ENCODE measurements at regions not wholly inside any gene's neighbourhood (a gene's known extent, or its start where the extent isn't known, plus 50 kb on each side); places are given as distances from the start of the nearest gene placed in this dataset.
"Not testable (repeated sequence)": the region's sequence is repeated elsewhere in the genome, so short reads cannot be mapped to it uniquely, and the experiment has no call there.

DNA sequence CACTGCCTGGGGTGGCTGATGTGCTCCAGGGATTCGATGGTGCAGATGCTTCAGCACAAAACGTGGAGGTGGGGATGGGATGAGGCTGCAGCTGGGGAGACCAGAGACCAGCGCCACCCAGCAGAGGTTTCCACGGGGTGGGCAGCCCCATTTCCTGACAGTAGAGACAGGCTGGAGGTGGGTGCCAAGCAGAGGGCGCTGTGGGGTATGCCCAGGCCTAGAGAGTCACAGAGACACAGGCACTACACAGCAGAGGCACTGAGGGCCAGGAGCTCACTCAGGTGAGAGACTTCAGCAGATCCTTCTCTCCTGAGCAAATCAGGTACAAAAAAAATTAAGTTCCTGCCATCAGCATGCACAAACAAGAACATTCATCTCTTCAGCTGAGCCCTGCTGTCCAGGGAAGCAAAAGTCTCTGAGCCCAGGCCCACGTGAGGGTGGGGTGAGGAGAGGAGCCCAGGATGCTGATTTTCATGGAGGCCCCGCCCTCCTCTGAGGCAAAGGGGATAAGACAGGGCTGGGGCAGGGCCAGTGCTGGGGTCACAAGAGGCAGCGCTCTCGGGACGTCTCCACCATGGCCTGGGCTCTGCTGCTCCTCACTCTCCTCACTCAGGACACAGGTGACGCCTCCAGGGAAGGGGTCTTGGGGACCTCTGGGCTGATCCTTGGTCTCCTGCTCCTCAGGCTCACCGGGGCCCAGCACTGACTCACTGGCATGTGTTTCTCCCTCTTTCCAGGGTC lies 53.1 kb downstream of the GGTLC2 start:
- Mint-ChIP-seq H3K4me3 (no peak overlapping the region), H3K9me3 (no peaks in the 10 kb centered on the region), H3K27ac (no peak overlapping the region), H3K36me3 (no peaks in the 10 kb centered on the region), H3K4me1 (peaks cover 6% of the 10 kb centered on the region)
- no peak for ATAC-seq
- no peak for DNase-seq (ENCODE audit: low spot score in 2 of 2)

DNA sequence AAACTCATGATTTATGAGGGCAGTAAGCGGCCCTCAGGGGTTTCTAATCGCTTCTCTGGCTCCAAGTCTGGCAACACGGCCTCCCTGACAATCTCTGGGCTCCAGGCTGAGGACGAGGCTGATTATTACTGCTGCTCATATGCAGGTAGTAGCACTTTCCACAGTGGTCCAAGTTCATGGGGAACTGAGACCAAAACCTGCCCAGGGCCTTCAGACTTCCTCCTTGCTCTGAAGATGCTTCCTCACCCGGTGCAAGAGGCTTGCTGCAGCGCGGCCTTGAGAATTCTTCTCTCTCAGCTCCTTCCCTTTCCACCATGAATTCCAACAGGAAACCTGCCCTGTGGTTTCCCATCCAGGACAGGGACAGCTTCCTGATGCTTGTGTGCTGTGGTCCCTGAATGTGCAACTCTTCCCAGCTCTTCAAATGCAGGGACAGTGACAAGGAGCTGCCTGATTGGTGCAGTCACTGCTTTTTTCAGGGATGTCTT lies 53.9 kb downstream of the GGTLC2 start:
- Mint-ChIP-seq H3K9me3 (no peaks in the 10 kb centered on the region), H3K36me3 (no peaks in the 10 kb centered on the region), H3K4me3 (no peak overlapping the region), H3K27ac (peak overlapping the region; percentile 20), H3K4me1 (peaks cover 2% of the 10 kb centered on the region)
- ATAC-seq (no peak), DNase-seq (ENCODE audit: low spot score in 2 of 2) (no peak)

DNA sequence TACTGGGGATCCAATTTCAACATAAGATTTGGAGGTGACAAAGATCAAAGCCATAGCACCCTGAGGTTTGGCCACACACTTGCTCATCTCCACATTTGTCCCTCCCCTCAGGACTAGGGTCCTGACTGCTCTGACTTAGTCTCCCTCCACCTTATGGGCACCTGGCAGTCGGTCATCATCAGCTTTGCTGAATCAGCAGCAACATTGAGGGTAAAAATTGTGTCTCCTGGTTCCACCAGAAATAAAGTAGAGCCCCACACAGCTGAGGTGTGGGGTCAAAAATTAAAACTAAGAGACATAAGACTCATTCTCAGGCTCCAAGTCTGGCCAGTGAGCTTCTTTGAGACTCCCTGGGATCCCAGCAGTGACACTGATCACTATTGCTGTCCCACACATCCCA lies 56.2 kb downstream of the GGTLC2 start:
- H3K4me3 Mint-ChIP-seq = no peak overlapping the region
- H3K27ac Mint-ChIP-seq = no peak overlapping the region
- DNase-seq (ENCODE audit: low spot score in 2 of 2) (no peak), ATAC-seq (no peak)
- H3K36me3 Mint-ChIP-seq = no peaks in the 10 kb centered on the region
- no peaks in the 10 kb centered on the region for H3K4me1 Mint-ChIP-seq
- no peaks in the 10 kb centered on the region for H3K9me3 Mint-ChIP-seq

DNA sequence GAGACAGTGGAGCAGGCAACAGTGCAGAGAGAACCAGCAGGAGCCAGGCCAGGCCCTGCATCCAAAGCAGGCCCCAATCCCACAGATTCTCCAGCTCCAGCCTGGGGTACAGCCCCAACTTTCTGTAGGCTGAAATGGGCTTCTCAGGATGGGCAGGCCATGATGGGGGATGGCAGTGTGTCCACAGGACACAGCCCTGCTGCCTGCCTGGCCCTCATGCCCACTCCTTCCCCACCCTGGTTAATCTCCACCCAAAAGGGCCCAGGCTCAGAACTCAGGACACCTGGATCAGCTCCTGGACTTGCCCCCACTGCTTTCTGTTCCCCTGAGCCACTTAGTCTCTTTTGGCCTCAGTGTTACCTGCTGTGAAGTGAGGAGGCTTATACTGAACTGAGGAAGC lies 57.1 kb downstream of the GGTLC2 start:
- ATAC-seq = not testable (repeated sequence)

DNA sequence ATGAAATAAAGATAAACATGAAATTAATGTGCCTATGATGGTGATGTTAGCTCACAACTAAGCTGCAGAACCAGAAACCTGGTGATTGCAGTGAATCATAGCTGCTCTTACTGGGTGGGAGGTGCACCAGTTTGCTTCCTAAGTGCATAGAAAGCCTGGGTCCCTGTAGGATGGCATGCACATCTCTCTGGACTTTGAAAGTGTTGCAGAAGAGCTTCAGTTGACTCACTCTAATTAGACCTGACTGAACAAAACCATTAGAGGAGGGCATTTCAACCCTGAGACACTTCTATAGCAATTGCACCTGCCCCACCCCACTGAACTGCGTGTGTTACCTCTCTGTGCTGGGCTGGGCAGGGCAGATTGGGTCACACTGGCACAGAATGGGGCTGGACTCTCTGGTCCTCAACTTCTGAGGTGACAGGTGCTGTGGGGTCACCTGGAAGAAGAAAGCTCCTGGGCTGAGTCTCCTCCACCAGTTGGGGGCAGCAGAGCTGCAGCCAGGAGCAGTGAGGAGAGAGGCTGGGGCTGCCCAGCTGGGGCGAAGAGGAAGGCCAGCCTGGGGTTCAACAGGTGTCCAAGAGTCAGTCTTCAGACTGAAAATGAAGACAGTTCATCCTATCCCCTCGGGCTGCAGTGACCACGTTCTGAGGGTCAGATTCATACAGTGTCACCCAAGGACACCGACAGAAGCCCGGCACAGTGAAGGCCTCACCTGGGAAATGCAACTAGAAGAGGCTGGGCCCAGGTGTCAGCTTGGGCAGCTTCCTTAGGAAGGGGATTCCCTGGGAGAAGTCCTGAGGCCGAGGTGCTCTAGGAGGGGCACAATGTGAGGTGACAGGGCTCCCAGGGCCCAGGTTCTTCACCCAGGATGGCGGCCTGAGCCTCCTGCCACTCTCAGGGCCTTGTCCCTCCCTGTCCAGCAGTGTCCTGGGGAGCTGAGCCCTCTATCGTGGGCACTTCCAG lies 58.1 kb downstream of the GGTLC2 start:
- Mint-ChIP-seq H3K36me3 (no peaks in the 10 kb centered on the region), H3K9me3 (no peaks in the 10 kb centered on the region), H3K27ac (no peak overlapping the region), H3K4me3 (no peak overlapping the region), H3K4me1 (no peaks in the 10 kb centered on the region)
- no peak for DNase-seq (ENCODE audit: low spot score in 2 of 2)
- ATAC-seq = no peak

More for the DNA sequence above, 57.1 kb downstream of the GGTLC2 start:
- DNase-seq (ENCODE audit: low spot score in 2 of 2); H3K4me1 Mint-ChIP-seq; H3K36me3 Mint-ChIP-seq; H3K4me3 Mint-ChIP-seq; H3K27ac Mint-ChIP-seq; H3K9me3 Mint-ChIP-seq: not testable (repeated sequence)

DNA sequence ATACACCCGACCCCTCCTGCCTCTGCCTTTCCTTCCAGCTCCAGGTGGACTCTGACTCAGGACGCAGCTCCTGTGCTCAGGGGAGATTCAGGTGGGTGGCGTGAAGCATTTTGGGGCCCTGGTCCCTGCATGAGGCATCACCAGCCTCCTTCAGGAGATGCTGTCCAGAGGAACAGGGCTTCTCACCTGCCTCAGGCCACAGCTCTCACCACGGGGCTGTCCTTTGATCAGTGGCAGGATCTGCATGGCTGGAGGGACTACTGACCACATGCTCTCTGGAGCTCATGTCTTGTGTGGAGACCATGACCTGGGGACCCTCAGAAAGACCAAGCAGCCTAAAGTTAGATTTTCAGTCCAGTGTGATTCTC lies 58.8 kb downstream of the GGTLC2 start:
- H3K4me1 Mint-ChIP-seq = no peaks in the 10 kb centered on the region
- peak overlapping the region; percentile 71 for H3K27ac Mint-ChIP-seq
- H3K4me3 Mint-ChIP-seq = no peak overlapping the region
- no peaks in the 10 kb centered on the region for H3K36me3 Mint-ChIP-seq
- ATAC-seq (no peak), DNase-seq (ENCODE audit: low spot score in 2 of 2) (no peak)
- no peaks in the 10 kb centered on the region for H3K9me3 Mint-ChIP-seq

DNA sequence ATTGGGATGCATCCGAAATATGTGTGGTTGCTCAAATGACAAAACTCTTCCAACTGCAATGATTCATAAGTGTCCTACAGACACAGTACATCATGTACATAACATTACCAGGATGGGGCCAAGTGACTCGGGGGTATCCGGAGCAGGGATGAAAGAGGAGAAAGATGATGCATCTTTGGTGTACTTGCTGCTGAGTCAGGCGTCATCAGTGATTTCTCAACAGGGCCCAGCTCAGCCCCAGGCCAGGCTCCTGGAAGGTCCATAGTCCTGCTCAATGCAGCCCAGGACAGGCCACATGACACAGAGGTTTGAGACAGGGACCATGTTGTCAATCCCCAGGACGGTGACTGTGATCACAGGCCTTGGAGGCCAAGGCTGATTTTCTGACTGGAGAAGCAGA lies 59.3 kb downstream of the GGTLC2 start:
- no peaks in the 10 kb centered on the region for H3K36me3 Mint-ChIP-seq
- H3K4me3 Mint-ChIP-seq = no peak overlapping the region
- H3K27ac Mint-ChIP-seq = peak overlapping the region; percentile 71
- no peaks in the 10 kb centered on the region for H3K9me3 Mint-ChIP-seq
- H3K4me1 Mint-ChIP-seq = no peaks in the 10 kb centered on the region
- ATAC-seq (peak; percentile 53), DNase-seq (ENCODE audit: low spot score in 2 of 2) (no peak)

DNA sequence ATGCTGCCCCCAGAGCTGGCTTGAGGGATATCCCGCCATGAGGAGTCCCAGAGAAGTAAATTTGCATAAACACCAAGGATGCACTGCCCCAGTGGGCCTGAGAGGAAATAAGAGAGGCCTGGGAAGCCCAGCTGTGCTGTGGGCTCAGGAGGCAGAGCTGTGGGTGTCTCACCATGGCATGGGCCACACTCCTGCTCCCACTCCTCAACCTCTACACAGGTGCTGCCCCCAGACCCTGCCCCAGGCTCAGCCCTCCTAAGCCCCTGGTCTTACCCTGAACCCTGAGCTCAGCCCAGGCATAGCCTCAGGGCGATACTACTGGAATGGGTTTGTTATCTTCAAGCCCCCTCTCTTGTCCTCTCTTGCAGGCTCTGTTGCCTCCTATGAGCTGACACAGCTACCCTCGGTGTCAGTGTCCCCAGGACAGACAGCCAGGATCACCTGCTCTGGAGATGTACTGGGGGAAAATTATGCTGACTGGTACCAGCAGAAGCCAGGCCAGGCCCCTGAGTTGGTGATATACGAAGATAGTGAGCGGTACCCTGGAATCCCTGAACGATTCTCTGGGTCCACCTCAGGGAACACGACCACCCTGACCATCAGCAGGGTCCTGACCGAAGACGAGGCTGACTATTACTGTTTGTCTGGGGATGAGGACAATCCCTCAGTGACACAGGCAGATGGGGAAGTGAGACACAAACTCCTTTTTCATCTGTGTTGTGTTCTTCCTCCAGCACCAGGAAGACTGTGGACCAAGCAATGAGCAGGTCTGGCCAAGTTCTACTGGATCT lies 59.9 kb downstream of the GGTLC2 start:
- no peak overlapping the region for H3K27ac Mint-ChIP-seq

DNA sequence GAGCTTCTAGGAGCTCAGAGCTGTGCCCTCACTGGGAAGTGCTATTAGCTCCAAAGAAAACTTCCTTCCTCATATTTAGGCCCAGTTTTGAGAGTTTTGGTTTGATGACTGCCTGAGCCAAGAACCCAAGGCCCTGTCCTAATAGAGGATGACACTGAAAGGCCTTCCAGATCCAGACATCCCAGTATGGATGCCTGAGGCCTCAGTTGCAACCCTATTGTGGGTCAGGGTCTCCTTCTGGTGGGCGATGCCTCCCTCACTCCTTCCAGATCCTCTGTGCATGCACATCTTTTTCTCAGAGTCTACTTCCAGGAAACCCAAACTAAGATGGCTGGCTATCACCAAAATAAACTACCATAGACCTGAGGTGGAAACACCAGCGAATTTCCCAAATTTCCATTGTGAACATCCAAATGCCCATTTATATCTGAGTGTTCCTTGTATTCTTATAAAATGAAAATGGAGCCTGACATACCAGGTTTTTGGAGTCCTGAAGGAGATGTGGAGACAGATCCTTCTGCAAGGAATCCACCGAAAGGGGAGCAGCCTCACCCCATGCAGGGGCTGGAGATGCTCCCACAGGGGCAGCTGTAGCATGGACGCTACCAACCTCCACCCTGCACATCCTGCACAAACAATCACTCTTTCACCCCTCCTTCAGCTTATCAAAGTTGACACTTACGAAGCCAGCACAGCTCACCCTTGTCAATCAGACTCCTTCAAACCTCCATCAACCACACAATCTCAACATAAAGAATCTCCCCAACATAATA lies 61.1 kb downstream of the GGTLC2 start:
- H3K4me3 Mint-ChIP-seq = no peak overlapping the region
- H3K9me3 Mint-ChIP-seq = no peaks in the 10 kb centered on the region
- DNase-seq (ENCODE audit: low spot score in 2 of 2) = no peak
- H3K36me3 Mint-ChIP-seq = no peaks in the 10 kb centered on the region
- peaks cover 4% of the 10 kb centered on the region for H3K4me1 Mint-ChIP-seq
- no peak for ATAC-seq
- H3K27ac Mint-ChIP-seq = no peak overlapping the region

More for the DNA sequence above, 59.9 kb downstream of the GGTLC2 start:
- no peak overlapping the region for H3K4me3 Mint-ChIP-seq
- DNase-seq (ENCODE audit: low spot score in 2 of 2) = no peak
- H3K9me3 Mint-ChIP-seq = no peaks in the 10 kb centered on the region
- no peaks in the 10 kb centered on the region for H3K36me3 Mint-ChIP-seq
- no peak for ATAC-seq
- H3K4me1 Mint-ChIP-seq = no peaks in the 10 kb centered on the region

DNA sequence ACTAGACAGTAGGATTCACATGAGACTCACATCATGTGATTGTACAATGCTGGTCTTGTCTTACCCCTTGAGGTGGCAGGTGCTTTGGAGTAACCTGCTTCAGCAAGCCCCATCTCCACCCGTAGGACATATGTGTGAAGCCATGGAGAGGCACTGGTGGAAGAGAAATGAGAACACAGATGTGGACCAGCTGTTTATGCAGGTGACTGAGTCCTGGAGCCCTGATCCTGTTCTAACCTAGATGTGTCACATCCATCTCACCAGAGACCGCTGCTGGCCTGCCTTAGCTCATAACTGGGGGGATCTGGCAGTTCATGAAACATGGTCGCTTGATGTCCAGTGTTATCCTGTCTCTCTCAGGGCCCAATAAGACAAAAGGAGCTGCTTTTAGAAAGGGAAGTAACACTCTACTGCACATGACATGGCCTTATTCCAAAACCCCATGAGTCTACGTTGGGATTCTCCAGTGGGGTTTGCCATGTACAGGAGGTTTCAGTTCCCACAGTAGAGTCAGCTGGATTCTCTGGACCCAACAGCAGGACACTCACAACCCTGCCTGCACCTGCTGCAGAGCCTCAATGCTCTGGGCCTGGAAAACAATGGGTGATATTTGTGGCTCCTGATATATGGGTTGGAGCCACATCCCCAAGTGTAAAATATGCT lies 62.0 kb downstream of the GGTLC2 start:
- no peaks in the 10 kb centered on the region for H3K9me3 Mint-ChIP-seq
- DNase-seq (ENCODE audit: low spot score in 2 of 2) (no peak), ATAC-seq (no peak)
- no peak overlapping the region for H3K4me3 Mint-ChIP-seq
- H3K36me3 Mint-ChIP-seq = no peaks in the 10 kb centered on the region
- no peak overlapping the region for H3K27ac Mint-ChIP-seq
- H3K4me1 Mint-ChIP-seq = peaks cover 13% of the 10 kb centered on the region

DNA sequence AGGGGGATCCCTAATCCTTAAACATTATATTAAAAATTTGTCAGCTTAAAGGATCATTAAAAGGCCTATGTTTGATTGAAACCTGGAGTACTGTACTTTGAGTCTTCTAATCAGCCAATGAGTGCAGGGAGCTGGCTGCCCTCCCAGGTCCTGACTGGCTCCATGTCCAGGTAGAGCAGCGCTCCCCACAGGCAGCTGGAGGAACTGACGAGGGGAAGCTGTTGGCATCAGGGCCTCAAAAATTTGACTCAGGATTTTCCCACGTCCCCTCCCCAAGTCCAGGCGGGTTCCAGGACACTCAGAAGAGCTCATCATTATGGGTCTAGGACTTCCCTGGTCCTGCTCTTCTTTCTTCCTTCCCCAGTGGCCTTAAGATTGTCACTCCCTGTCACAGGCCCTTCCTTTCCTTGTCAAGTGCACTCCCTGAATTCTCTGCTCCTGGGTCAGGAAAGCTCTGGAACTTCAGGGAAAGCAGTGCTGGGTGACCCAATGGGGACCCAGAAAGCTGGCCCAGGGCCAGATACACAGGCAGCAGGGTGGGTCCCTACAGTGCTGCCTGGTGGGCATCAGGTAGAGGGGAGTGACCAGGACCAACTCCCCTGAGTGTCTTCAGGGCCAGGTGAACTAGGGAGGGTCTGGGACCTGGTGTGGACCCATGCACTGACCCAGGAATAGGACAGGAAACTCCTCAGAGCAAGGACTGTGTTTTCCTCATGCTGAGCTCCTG lies 65.5 kb downstream of the GGTLC2 start:
- no peaks in the 10 kb centered on the region for H3K36me3 Mint-ChIP-seq
- DNase-seq (ENCODE audit: low spot score in 2 of 2) = no peak

DNA sequence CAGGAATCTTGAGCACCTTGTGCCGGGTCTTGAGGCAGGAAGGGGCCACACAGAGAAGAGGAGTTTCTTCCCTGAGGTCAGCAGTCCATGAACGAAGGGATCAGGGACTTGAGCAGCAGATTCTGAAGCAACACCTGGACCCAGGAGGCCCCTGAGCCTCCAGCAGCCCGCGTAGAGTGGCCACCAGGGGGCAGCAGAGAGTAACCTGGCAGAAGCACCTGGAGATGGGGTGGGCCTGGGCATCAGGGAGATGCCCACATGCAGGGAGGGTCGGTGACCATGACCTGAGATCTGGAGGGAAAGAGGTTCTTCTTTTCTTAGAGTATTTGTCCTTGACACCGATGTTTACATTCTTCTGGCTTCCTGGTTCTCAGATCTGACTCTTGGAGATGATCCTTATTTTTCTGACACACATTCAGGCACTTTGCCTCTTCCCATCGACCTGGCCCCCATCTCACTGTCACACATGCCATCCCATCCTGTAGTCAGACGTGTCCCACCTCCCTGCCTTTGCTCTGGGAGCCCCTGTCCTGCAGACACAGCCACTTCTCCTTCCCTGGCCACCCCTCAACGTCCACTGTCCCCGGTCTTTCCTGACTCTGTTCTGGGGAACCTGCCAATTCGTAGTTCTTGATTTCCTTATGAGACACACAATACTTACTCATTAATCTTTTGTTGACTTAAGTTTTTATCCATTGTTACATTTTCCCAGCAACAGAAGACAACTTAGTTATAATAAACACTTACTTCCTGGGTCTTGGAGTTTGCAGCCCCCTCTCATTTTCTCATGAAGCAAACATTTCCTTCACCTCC lies 66.5 kb downstream of the GGTLC2 start:
- H3K4me1 Mint-ChIP-seq = peaks cover 13% of the 10 kb centered on the region
- H3K27ac Mint-ChIP-seq = peak overlapping the region; percentile 52
- DNase-seq (ENCODE audit: low spot score in 2 of 2) (peak; percentile 72 to 86), ATAC-seq (peak; percentile 75)
- H3K36me3 Mint-ChIP-seq = no peaks in the 10 kb centered on the region
- H3K9me3 Mint-ChIP-seq = no peaks in the 10 kb centered on the region
- no peak overlapping the region for H3K4me3 Mint-ChIP-seq

More for the DNA sequence above, 65.5 kb downstream of the GGTLC2 start:
- Mint-ChIP-seq H3K9me3 (no peaks in the 10 kb centered on the region), H3K4me1 (peaks cover 13% of the 10 kb centered on the region), H3K27ac (no peak overlapping the region), H3K4me3 (no peak overlapping the region)
- ATAC-seq = no peak

DNA sequence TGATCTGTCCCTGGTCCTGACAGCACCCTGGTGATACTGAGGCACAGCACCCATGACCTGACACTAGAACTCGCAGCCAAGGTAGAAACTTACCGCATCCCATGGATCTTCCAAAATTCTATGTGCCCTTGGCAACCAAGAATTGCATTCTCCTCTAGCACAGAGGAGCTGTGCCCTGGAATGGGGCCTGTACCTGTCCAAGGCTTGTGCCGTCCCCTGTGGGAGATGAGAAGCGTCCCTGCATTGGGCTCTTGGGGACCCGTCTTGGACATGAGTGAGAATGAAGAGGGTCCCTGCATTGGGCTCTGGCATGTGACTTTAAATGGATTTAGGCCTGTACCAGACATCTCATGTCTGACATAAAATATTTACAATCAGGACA lies 67.1 kb downstream of the GGTLC2 start:
- H3K4me1 Mint-ChIP-seq = peaks cover 13% of the 10 kb centered on the region
- H3K27ac Mint-ChIP-seq = peak overlapping the region; percentile 52
- H3K36me3 Mint-ChIP-seq = no peaks in the 10 kb centered on the region
- no peak overlapping the region for H3K4me3 Mint-ChIP-seq
- DNase-seq (ENCODE audit: low spot score in 2 of 2) (no peak), ATAC-seq (no peak)
- no peaks in the 10 kb centered on the region for H3K9me3 Mint-ChIP-seq

Data from stimulated activated effector memory CD8-positive, alpha-beta T cell treated with anti-CD3 and anti-CD28 coated beads, Interleukin-12 subunit alpha, Interleukin-12 subunit beta, amount 100 ng/mL, for 72 hours (primary cell).